GM19372 (cell line): ENCODE measurements at regions not wholly inside any gene's neighbourhood (a gene's known extent, or its start where the extent isn't known, plus 50 kb on each side); places are given as distances from the start of the nearest gene placed in this dataset.
"Not testable (repeated sequence)": the region's sequence is repeated elsewhere in the genome, so short reads cannot be mapped to it uniquely, and the experiment has no call there.

Experiments used
- ATAC-seq: cut with Tn5 transposase; IDR thresholded peaks from one replicate; pipeline ENCODE4 v1.9.1; 2021; ENCODE audit warnings: mild to moderate bottlenecking, low read depth, moderate library complexity; ENCODE audit not compliant: unreplicated experiment

DNA sequence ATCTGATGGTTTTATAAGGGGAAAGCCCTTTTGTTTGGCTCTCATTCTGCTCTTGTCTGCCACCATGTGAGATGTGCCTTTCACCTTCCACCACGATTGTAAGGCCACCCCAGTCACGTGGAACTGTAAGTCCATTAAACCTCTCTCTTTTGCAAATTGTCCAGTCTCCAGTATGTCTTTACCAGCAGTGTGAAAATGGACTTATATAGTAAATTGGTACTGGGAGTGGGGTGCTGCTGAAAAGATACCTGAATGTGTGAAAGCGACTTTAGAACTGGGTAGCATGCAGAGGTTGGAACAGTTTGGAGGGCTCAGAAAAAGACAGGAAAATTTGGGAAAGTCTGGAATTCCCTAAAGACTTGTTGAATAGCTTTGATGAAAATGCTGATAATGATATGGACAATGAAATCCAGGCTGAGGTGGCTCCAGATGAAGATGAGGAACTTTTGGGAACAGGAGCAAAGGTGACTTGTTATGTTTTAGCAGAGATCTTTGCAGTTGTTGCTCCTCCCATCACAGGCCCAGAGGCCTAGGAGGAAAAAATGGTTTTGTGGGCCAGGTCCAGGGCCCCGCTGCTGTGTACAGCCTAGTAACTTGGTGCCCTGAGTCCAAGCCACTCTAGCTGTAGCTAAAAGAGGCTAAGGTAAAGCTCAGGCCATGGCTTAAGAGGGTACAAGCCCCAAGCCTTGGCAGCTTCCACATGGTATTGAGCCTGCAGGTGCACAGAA, 275.7 kb upstream of the NPSR1 start:
- no peak for ATAC-seq

GRCh38 chr7:34385384-34385783, 272.6 kb upstream of the NPSR1 start:
- ATAC-seq = no peak

GRCh38 chr7:34389332-34390078, 268.5 kb upstream of the NPSR1 start:
- no peak for ATAC-seq

DNA sequence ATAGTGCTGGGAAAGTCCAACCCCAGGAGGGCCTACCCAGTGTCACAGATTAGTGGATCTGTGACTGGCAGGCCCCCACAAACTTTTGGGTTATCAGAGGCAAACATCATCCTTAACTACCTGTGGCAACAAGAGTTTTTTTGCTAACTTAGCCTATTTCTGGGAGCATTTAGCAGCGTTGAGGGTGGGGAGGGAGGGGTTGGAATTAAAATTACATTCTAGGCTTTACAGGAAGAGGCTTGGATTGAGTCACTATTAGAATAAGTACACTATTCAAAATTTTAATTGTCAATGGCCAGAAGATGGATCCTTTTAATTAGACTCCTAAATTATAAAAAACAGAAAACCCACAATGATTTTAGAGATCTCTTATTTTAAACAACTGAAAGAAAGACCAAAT, 267.9 kb upstream of the NPSR1 start:
- ATAC-seq = no peak

GRCh38 chr7:34392972-34393371, 265.0 kb upstream of the NPSR1 start:
- no peak for ATAC-seq

GRCh38 chr7:34396437-34397064, 261.5 kb upstream of the NPSR1 start:
- ATAC-seq = no peak

DNA sequence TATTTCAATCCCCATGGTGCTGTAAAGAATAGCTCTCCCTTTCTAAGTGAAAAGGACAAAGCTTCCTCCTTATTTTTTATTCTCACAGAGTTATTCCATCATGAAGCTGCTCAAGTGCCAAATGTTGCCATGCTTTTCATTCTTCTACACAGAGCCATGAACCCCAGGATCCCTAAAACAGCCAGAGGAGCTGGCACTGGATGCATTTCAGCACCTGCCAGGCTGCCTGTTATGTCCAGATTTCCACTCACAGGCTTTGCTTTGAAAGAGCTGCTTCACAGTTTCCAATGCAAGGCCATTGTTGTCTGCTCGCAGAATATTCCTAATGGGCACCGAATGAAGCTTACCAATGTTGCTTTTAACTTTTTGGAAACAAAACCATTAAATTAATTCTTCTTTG, 256.2 kb upstream of the NPSR1 start:
- no peak for ATAC-seq

DNA sequence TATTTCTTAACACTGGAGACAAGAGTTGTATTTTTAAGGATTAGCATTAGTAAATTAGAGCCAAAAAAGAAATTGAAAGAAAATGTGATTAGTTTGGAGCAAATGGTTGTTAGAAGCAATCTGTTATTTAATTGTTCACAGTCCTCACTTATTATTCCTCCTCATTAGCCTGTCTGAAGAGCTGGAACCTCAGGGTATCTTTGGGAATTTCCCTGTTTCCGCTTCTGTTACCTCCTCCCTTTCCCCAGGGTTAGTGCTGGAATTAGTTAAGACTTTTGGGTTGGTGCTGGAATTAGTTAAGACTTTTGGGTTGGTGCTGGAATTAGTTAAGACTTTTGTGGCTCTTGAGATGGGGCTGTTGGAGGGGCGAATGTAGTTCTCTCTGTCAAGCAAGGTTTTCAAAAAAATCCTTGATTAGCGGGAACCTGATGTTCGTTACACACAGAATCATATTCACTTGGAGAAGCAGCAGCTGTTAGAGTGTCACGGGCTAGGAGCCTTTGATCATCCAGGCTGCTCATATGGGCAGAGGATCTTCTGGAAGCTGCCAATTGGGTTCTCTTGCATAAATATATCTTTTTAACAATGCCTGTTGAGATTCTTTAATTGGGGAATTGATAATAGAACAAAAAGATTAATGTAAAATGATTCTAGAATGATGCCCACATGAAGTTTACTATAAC, 251.0 kb upstream of the NPSR1 start:
- no peak for ATAC-seq

DNA sequence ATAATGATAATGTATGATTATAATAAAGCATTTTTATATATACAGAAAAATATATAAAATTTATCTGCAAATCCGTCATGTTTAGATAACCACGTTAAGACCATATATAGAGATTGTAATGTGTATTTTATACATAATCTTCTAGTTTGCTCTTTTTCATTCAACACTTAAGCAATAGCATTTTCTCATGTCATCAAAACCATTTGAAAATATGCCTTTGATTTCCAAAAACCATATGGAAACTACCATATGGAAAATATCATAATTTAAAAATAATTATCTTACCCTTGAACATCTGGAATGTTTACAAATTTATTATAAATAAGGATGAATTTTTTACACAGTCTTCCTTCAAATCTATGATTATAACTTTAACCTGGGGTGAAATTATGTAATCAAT, 250.4 kb upstream of the NPSR1 start:
- no peak for ATAC-seq

DNA sequence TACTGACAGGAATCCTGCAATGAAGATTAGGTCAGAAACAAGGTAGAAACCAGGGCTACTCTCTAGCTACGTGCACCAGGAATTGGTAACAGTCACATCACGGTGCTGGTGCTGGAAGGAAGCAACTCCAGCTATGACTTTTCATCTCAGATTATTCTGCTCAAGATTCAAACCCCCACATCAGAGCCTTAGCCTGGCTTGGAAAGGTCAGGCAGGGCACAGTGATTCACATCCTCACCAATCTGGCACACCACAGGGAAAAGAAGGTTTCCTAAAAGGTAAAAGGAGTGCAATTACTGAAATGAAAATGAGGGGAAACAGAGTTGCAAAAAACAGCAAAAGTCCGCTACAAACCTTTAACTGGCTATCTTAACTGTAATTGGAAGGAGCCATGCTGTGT, 240.2 kb upstream of the NPSR1 start:
- ATAC-seq = no peak

GRCh38 chr7:34421526-34421925, 236.5 kb upstream of the NPSR1 start:
- no peak for ATAC-seq

DNA sequence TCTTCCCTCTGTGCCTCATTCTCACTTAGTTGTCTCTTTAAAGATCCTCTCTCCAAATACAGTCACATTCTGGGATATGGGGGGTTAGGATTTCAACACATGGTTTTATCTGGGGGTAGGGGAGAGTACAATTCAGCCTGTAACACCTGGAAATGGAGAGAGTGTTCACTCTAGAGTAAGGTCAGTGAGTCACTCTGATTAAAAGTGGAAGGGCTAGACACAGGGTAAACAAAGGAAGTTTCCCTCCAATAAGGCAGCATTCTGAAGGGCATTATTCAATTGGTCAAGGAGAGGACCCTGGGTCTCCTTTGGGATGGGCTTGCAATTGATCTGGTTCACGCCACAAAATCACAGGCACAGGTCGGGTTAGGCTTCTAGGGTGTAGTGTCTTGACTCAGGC, 232.8 kb upstream of the NPSR1 start:
- ATAC-seq = no peak

- no peak for ATAC-seq
Observed at GRCh38 chr7:34425631-34426384, 232.2 kb upstream of the NPSR1 start.

GRCh38 chr7:34430456-34430855, 227.6 kb upstream of the NPSR1 start:
- no peak for ATAC-seq

DNA sequence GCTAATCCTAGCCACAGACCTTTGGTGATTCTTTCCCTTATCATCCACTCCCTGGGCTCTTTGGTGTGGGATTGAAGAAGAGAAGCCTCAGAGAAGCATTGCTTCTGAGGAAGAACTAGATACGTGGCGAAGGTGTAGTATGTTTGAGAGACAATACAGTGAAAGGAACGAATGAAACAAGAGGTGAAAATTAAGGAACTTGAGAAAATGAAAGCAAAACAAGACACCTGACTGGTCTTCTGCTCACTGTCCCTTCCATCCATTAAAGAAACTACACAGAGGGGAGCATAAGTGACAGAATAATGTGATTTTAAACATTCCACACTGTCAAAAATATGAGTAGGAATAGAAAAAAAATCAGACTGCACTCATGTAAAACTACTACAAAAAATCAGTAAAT, 219.6 kb upstream of the NPSR1 start:
- no peak for ATAC-seq

DNA sequence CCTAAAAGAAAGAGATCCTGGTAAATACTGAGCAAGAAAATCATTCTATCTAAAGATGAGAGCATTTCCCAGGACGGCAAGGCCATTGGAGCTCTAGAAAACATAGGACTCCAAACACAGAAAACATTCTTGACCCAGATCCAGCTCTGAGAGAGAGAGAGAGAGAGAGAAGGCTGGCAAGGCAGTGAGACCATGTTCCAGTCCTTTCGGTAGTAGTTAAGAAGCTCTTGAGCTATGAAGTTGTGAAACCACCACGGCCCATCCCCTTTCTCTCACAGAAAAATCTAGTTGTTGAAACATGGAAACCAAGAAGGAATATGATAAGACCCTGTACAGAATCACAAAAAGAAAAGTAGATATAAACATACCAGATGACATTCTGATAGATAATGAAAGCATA, 212.4 kb upstream of the NPSR1 start:
- no peak for ATAC-seq

DNA sequence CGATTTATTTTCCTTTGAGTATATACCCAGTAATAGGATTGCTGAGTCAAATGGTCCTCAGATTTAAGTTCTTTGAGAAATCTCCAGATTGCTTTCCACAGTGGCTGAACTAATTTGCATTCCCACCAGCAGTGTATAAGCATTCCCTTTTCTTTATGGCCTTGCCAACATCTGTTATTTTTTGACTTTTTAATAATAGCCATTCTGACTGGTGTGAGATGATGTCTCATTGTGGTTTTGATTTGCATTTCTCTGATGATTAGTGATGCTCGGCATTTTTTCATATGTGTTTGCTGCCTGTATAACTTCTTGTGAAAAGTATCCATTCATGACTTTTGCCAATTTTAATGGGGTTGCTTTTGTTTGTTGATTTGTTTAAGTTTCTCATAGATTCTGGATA, 209.5 kb upstream of the NPSR1 start:
- not testable (repeated sequence) for ATAC-seq

DNA sequence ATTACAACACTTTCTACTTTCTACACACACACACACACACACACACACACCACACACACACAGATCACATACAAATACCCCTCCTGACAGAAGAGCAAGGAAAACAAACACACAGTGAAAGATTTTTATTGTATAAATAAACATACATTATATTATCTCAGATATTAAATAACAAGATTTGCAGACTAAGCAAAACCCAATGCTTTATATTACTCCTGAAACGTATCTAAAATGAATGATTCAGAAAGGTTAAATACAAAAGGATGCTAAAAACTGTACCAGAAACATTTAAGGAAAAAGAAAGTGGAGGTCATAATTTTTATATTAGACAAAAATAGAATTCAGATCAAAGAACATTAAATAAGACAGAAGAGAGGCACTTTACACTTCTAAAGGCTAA, 208.3 kb upstream of the NPSR1 start:
- ATAC-seq = no peak

- no peak for ATAC-seq
Observed at GRCh38 chr7:34451183-34451582, 206.8 kb upstream of the NPSR1 start.

DNA sequence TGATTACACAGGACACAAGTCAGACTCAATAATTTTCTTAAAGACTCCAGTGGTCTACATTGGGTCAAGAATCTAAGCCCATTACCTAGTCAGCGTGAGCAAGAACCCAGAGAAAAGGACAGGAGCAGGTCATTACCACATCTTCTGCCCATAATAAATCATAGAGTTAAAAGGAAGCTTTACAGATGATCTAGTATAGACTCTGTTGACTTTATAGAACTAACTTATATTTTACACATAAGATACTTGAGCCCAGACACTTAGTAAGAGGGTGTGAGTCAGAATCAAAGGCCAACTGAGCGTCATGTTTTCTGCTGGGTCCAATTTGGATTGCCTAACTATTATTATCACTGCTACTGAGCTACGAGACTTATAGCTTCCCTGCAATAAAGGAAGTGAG, 206.1 kb upstream of the NPSR1 start:
- ATAC-seq = no peak

GRCh38 chr7:34452363-34452762, 205.7 kb upstream of the NPSR1 start:
- ATAC-seq = no peak
